NCI-H1092 treated with DMSO at 0.1 percent for 48 hours (cell line): ENCODE measurements at regions not wholly inside any gene's neighbourhood (a gene's known extent, or its start where the extent isn't known, plus 50 kb on each side); places are given as distances from the start of the nearest gene placed in this dataset.

Experiments
- DNase-seq: peaks from one replicate; lab custom pipeline; 2025; lab: John Stamatoyannopoulos, UW

DNA sequence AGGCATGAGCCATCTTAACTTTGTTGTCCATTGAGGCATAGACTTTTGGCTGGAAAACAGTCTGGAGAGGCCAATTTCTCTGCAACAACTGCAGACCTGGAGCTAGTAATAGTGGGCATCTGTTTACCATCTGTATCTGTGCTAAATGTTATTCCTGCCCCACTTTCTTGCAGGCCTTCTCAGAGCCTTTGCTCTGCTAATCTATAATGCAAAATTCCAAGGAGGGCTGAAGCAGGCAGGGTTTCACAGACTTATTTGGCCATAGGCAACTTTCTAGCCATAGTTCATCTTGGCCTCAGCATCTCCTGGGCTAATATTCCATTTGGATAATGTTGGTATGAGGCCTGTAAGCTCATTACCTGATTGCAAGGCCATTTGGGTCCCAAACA lies 124.5 kb upstream of the CSF3R start:
- DNase-seq: no peak

DNA sequence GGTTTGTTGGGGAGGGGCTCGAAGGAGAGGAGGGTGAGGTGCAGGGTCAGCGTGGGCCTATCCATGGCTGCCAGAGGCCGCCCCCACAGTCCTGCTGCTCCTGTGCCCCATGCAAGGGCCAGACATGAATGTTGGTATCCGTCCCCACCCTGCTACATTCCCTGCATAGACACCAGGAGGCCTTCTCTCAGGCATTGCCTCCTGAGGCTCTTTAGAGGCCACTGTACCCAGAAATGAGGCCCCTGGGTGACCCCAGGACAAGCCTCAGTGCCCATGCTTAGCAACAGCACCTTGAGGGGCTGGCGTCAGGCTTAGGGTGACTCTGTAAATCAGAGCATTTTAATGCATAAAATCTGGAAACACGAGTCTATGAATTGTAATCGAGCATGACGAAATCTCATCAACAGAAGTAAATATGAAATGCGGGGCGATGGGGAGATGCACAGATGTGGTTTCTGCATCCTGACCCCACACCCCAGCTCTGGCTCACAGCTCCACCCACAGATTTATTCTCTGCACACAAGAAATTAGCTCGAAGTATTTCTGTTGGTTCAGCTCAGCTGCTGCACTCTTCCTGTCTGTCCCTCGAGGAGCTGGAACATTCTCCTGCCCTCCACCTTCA lies 124.0 kb upstream of the CSF3R start:
- no peak for DNase-seq

DNA sequence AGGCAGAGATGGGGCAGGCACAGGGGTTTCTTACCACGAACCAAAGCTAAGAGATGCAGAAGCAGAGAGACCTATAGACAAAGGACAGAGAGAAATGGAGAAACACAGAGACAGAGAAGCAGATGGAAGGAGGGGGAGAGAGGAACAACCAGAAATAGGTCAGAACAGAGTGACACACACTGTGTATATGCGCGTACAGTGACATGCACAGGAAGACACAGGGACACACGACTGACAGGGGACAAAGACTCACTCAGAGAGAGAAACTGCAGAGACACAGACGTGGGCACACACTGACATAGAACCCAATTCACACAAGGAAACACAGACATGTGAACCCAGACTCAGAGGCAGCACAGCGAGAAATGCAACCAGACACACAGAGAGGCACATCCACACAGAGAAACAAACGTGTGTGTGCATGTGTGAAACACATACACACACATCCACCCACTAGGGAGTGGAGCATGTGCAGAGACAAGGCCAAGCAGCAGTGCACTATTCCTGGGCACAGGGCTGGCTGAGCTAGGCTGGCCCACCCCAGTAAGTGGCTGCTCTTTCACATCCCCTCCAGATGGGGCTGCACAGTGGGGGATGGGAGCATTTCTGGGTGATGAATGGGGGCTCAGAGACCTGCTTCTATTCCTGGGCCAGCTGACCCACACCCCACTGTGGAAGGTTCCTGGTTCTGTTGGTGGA lies 123.4 kb upstream of the CSF3R start:
- DNase-seq: no peak

DNA sequence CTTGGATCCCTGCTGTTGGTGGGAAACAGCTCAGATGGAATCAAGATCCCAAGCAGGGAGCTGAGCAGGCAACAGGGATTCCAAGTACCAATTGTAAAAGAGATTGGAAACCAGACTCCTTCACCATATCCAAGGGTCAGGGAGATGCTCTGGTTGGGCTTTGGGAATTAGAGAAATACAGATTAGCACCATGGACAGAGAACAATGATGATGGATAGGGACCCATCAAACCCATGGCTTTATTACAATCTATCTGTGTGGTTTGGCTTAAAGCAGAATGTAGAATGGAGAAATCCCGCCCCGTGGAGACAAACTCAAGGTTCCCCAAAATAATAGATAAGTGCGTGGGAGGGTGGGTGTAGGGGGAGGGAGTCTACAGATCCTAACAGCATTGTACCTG lies 120.7 kb upstream of the CSF3R start:
- DNase-seq: no peak

DNA sequence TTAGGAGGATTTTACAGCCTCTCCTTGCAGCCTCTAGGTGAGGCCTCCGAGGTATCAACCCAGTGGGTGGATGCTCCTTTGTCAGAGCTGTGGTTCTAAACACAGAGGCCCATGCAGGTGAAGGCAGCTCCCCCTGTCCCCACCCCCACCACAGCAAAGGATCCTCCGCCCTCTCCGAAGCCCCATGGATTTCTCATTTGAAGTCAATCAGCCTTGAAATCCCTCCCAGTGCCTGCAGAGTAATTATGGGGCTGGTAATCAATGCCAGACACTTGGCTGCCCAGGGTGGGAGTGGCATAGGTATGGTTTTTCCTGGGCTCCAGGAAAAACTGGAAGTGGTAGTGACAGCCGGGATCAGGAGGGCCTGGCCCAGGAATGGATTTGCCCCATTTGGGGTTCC lies 119.5 kb upstream of the CSF3R start:
- DNase-seq: no peak

DNA sequence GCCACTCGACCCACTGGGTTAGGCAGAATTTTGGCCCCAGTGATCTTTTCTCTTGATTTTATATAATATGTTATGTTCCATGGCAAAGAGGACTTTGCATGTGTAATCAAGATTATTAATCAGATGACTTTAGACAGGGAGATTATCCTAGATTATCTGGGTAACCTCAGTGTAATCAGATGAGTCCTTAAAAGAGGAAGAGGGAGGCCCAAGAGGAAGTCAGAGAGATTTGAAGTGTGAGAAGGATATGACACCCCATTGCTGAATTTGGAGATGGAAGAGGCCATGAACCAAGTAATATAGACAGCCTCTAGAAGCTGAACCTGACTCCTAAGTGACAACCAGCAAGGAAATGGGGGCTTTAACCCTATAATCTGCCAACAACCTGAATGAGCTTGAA lies 117.1 kb upstream of the CSF3R start:
- no peak for DNase-seq

DNA sequence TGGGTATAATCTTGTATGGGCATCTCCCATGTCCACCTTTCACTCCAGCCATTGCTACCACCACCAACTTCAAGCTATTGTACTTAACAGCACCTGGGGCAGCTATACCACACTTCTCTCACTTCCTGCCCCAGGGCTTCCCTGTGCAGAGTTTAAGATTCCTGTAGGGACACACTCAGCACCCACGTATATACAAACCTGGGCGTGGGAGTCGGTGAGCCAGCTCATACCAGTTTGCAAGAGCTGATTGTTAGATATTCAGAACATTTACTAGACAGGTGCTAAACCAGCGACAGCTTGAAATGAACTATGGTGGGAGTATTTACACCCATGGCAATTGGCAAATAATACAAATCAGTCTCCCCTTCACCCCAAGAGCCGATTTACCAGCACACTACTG lies 114.8 kb upstream of the CSF3R start:
- no peak for DNase-seq

DNA sequence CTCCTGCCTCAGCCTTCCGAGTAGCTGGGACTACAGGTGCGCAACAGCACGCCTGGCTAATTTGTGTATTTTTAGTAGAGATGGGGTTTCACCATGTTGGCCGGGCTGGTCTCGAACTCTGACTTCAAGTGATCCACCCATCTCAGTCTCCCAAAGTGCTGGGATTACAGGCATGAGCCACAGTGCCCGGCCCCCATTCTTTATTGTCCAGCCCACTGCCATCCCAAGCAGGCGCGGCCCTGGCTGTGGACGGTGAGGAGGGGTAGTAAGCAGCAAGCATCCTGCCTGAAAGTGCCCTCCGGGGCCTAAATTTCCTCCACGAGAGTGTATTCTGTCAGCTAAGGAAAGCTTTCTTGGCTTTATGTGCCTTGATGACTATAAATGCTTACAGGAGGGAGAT lies 113.2 kb upstream of the CSF3R start:
- DNase-seq: no peak

DNA sequence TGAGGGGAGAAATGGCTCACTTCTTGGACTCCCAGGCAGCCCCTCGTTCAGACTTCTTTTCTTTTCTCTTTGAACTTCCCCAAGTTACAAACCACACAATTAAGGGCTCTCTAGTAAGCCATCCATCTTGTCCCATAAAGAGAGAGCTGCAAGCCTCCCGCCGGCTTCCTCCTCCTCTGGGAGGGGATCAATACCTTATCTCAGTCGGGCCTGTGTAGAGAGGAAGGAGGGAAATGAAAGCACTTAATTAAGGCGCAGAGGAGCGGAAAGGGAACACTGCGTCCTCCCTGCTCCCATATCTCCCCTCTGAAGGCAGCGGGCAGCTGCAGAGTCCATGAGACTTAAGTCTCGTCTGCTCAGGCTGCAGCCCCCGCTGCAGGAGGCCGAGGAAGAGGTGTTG lies 112.6 kb upstream of the CSF3R start:
- DNase-seq: no peak

DNA sequence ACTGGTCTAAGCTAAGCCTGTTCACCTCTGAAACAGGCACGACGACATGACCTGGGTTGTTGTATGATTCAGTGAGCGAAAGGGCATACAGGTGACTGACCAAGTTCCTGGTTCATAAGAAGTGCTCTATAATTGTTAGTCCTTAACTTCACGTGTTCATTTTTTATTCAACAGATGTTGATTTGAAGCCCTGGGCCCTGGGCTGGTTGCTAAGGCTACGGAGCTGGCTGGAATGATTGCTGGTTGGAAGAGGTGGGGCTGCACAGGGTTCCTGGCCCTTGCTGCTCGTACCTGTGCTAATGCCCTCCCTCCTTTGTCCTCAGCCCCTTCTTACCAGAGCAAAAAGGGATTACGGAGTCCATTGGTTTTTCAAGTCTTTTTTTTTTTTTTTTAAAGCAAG lies 111.3 kb upstream of the CSF3R start:
- no peak for DNase-seq

DNA sequence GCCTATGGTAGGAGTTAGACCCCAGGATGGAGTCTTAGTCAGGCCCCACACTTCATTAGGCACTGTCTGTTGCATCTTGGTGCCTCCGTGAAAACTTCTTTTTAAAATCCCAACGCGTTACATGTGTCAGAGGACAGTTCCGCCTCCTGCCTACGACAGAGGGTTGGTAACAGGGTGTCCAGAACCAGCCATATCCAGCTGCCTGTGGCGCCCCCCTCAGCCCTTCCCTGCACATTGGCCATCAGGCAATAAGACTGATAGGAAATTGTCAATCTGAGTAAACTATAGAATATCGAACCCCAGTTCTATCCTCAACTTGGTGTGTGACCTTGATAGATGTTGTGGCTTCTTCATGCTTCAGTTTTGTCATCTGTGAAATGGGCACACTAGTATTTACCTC lies 108.6 kb upstream of the CSF3R start:
- DNase-seq: no peak

DNA sequence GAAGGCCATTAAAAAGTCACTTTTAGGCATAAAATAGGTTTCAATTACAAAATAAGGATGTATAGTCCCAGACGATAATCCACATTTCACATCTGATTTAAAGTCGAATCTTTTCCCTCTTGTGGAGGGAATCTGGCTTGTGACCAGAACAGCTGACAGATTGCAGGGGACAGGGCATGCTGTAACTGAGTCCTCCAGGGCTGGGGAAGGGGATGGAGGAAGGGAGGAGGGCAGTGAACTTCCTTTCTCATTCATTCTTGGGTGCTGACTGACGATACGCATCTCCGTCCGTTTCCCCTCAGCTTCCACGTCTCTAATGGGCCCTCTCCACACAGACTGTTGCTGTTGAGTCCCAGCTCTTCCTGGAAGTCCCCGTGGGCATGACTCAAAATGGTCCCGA lies 108.1 kb upstream of the CSF3R start:
- no peak for DNase-seq

DNA sequence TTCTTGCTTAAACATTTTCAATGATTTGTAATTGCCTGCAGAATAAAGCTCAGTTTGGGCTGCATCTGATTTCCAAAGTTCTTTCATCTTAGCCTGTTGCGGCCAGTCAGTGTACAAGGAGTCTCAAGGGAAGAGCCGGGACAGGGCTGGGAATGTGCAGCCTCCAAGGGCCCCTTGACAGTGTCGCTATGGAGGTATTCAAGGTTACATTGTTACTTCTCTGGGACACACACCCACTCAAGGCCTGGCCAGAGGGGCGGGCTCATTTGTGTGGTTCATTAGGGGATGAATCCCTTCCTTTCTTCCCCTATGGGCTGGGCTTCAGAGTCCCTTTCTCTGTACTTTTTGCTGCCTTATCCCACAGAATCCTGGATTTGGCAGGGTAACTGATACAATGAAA lies 107.6 kb upstream of the CSF3R start:
- DNase-seq: no peak

DNA sequence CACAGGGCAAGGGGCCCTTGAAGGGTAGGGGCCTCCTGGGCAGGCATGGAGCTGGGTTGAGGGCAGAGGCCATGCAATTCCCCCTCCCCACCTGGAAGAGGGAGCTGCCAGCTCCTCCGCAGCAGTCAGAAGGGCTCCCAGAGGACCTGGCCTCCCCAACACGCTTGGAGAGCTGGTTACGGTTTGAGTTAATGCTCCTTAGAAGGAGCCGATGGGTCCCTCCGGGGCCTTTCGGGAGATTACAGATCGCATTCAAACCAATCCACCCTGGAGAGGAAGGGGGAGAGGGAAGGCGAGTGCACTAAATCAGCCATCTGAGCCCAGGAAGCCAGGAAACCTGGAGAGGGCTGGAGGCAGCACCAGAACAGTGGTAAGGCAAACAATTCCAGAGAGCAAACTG lies 106.3 kb upstream of the CSF3R start:
- DNase-seq: no peak

DNA sequence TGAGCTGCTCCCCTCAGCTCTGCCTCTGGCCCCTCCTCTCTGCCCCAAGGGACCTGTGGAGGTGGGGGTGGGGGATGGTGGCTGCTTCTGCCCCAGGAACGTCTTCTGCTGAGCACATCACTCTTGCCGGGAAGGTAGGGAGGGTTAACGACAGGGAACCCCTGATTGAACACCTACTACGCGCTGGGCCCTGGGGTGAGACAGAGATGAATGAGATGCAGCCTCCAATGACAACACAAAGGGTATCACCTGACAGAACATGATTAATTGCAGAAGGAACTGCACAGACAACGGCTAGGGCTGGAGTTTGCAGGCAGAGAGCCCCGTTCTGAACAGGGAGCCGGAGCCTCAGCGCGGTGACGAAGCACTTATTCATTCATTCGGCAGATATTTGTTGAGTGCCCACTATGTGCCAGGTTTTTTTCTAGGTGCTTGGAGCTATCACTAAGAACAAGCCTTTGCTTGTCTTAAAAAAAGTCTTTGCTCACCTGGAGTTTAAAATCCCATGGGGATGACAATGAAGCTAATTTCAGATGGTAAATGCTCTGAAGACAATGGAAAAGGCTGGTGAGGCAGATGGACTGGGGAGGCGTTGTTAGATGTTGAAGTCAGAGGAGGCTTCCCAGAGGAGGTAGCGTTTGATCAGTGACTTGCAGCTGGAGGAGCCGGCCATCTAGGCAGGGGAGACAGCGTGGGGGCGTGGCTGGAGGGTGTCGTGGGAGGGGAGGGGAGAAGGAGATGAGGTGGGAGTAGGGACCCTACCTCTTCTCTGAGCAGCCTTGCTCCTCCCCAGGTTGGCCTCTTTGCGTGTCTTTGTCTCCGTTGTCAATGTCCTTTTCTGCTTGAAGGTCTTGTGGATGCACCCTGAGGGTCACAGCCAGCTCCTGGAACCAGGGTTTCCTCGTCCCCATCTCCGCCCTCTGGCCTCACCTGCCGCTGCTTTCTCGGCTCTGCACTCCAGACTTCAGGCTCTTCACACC lies 103.1 kb upstream of the CSF3R start:
- DNase-seq: no peak

DNA sequence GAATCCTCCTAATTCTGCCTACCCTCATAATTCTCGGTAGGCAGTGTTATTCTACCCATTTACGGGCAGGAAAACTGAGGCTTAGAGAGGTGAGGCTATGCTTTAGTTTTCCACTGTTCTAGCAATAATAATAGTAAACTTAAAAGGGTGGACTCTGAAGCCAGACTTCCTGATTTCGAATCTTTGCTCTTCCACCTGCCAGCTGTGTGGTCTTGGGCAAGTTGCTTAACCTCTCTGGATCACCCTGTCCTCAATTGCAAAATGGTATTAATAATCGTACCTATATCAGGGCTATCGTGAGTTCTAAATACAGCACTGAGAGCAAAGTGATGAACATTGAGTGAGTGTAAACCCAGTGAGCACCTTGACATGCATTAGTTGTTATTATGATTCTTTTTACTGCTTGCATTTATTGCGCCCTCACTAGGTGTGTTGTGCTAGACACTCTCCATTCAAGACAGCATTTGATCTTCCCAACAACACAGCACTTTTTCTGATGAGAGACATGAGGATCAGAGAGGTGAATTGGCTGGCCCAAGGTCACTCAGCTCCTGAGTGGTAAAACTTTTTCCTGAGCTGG lies 102.3 kb upstream of the CSF3R start:
- DNase-seq: no peak

DNA sequence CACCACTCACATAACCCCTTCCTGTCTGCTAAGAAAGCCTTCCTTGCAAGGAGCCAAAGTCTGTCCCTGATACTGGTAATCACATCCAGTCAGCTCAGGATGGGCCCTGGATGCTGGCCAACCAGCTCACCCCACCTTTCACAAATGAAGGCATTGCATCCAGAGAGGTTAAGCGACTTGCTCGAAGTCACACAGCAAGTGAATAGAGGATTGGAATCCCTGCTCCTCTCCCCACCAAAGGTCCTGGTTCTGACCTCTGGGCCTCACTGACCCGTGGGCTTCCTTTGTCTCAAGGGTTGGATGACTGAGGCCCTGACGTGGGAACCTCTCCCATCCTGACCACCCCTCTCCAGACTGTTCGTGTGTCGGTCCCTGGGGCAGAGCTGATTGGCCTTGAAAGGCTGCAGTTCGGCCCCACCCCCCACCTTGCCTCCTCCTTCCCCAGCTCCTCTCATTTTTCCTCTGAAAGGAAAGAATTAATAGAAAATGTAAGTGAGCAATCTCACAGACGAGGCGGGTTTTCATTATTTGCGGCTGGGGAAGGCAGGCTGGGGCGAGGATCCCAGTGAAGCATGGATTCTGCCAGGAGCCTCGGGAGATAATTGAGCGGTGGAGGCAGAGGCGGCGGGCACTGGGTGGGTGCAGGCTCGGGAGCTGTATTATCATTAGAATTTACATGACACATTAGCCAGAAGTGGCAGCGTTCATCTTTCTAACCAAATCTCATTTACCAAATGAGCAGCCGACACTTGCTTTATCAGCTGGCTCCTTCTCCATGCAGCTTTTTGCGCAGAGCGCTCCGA lies 101.5 kb upstream of the CSF3R start:
- no peak for DNase-seq

DNA sequence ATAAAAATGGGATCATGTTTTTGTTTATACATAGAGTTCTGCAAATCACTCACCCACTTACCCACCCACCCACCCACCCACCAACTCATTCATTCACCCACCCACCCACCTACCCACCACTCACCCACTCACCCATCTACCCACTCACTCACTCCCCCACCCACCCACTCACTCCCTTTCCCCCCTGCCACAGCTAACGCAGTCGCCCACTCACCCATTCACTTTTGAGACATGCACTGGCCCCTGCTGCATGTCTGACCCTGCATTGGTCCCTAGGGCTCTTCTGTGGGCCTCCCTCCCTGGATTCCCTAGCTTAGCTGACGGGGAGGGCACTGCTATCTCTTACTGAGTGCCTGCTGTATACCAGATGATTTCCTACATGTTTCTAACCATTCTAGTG lies 100.4 kb upstream of the CSF3R start:
- no peak for DNase-seq

DNA sequence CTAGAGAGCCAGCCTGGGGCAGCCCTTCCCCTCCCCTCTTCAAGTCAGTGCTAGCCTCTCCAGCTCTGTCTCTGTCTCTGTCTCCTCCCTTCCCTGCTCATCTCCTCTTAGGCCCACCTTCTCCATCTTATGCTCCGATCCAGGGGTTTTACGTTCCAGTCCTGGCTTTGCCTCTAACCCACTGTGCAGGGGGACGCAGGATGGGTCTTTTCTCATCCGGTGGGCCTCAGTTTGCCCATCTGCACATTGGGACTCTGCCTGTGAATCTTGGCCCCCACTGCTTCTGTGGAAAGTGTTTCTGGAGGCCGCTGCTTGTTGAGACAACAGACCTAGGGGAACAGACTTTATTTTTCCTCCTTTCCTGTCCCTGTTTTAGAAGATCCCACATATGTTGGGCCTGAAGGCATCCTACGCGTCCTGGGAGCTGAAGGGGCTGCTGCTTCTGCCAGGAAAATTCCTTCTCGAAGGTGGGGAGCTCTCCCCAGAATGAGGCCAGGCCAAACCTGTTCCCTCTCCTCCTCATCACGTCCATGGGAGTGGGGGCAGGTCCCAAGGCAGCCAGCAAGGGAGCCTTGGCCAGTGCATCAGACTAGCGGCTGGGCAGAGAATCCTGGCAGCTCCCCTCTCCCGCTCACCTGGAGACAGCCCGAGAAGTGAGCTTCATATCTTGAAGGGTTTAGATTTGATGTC lies 99.5 kb upstream of the CSF3R start:
- DNase-seq: no peak

DNA sequence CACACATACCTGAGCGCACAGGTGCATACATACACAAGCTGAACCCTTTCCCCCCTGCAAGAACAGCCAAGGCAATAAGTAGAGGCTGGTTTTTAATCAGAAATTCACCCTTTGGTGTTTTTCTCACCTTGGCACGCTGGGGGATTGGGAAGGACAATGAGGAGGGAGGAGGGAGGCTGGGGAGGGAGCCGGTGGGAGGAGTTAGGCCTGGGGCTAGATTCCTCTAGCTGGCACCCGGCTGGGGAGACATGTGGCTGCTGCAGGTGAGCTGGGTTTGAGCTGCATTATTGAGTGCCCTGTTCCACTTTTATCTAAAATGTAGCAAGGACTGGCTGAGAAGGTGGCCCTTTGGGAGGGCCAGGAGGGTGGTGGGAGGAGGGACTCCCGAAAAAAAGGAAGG lies 97.8 kb upstream of the CSF3R start:
- no peak for DNase-seq

DNA sequence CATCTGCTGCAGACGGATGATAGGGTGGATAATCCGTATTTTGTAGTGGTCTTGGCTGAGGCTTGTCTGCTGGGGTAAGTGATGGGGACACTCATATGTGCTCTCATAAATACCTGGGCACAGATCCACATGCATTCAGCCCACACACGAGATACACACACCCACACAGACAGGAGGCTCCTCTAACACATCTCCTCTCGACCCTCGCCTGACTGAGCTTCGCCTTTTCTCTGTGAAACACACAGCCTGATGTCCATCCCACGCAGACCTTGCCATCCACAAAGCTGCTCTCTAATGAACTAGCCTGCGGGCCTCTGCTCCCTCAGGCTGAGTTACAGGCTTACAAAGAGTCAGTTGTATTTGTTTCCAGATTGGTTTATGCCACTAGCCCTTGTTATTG lies 96.3 kb upstream of the CSF3R start:
- no peak for DNase-seq
